HG02642 (cell line): ENCODE measurements at regions not wholly inside any gene's neighbourhood (a gene's known extent, or its start where the extent isn't known, plus 50 kb on each side); places are given as distances from the start of the nearest gene placed in this dataset.

Experiments used
- ATAC-seq: cut with Tn5 transposase; IDR thresholded peaks from one replicate; pipeline ENCODE4 v1.9.1; 2021; ENCODE audit warnings: mild to moderate bottlenecking; ENCODE audit not compliant: unreplicated experiment, poor library complexity

DNA sequence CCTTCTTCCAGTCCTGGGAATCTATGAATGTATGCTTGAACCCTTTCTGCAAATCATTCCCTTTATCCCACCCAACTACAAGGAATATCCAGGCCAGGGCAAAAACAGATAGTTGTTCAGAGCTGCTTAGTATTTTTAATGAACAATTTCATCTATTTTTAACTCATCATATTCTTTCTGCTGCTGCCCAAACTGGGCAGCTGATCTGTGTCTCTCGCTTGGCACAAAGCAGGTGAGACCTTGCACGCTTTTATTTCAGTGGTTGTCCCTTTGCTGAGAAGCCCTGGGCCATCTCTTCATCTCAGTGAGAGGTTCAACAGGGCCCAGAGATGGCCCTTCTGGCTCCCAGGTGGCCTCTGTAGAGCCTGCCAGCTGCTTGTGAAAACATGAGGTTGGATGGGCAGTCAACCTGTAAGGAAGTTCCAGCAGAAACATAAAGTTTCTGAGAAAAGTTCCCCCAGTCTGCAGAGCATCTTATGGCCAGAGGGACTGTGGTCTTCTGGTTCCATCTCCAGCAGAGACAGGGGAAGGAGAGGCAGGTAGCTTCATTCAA is 57.5 kb downstream of the MYCN start:
- no peak for ATAC-seq

DNA sequence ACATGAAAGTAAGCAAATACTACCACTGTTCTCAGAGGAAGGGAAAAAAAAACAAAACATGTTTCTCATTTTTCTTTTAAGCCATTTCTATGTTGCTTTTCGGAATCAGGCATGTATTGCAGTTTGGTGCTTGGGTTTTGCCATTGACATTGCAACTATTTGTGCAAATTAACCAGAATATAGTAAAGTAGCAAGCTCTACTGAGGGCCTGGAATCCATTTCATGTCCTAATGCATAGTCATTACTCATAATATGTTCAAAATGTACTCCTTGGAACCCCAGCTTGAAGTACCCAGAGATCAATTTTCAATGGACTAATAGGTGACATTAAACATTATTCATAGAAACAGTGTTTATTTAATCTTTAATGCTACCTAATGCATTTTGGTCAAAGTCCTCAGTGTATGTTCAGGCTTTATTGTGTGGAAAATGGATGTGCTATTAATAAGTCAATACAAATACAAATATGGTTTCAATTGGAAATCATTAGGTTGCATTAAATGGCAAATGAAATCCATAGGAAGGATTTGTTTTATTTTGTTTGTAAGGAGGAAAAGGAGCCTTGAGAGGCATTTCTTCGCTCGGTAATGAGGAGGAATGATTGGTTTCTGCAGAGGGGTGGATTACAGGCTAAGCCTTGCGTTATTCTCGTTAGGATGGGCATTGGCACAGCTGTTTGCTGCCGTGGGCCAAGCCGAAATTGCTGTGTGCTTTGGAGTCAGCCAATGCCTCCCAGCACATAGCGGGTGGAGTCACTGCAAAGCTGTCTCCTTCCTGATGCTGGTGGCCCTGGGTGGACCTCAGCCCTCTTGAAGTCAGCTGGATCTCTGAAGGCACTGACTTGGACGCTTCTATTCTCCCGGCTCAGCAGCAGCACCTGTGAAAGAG is 56.4 kb downstream of the MYCN start:
- no peak for ATAC-seq
